Loucy (cell line): ENCODE measurements at regions not wholly inside any gene's neighbourhood (a gene's known extent, or its start where the extent isn't known, plus 50 kb on each side); places are given as distances from the start of the nearest gene placed in this dataset.
"Not testable (repeated sequence)": the region's sequence is repeated elsewhere in the genome, so short reads cannot be mapped to it uniquely, and the experiment has no call there.

Experiments
- H2AFZ ChIP-seq: fragments of 200-600 bp; sonication (generic); 2 replicates; pipeline ENCODE4 v1.6.0; 2016; ENCODE audit warnings: antibody characterized with exemption, mild to moderate bottlenecking, low read length, moderate library complexity
- H3F3A ChIP-seq: fragments of 200-600 bp; 2 replicates; pipeline ENCODE4 v1.6.0; 2016; ENCODE audit warnings: antibody characterized with exemption, low read depth, mild to moderate bottlenecking
- H3K27me3 ChIP-seq: fragments of 200-600 bp; sonication (generic); 2 replicates; pipeline ENCODE4 v1.6.1; 2014; ENCODE audit warnings: low read length, mild to moderate bottlenecking; ENCODE audit not compliant: insufficient read depth, poor library complexity, severe bottlenecking
- H3K36me3 ChIP-seq: fragments of 200-600 bp; sonication (generic); 2 replicates; pipeline ENCODE4 v1.6.1; 2016; ENCODE audit warnings: low read length; ENCODE audit not compliant: insufficient read depth
- H3K4me1 ChIP-seq: fragments of 200-600 bp; sonication (generic); 2 replicates; pipeline ENCODE4 v1.5.1; 2014; ENCODE audit warnings: low read length, mild to moderate bottlenecking; ENCODE audit not compliant: insufficient read depth, poor library complexity, severe bottlenecking
- H3K4me2 ChIP-seq: fragments of 200-600 bp; sonication (generic); 2 replicates; pipeline ENCODE4 v1.6.0; 2014; ENCODE audit warnings: antibody characterized with exemption, low read length, low read depth, mild to moderate bottlenecking; ENCODE audit not compliant: poor library complexity, severe bottlenecking
- H3K4me3 ChIP-seq: fragments of 200-600 bp; sonication (generic); 2 replicates; pipeline ENCODE4 v1.5.1; 2014; ENCODE audit warnings: low read length, mild to moderate bottlenecking, mixed read lengths; ENCODE audit not compliant: poor library complexity, severe bottlenecking
- H3K79me2 ChIP-seq: fragments of 200-600 bp; sonication (generic); 2 replicates; pipeline ENCODE4 v1.6.1; 2014; ENCODE audit warnings: low read length; ENCODE audit not compliant: insufficient read depth
- H3K9ac ChIP-seq: fragments of 200-600 bp; sonication (generic); 2 replicates; pipeline ENCODE4 v1.6.0; 2014; ENCODE audit warnings: mild to moderate bottlenecking, low read depth, low read length, moderate library complexity; ENCODE audit not compliant: poor library complexity, severe bottlenecking
- H3K9me2 ChIP-seq: fragments of 200-600 bp; sonication (generic); replicated peaks from 2 replicates; pipeline ENCODE4 v1.6.1; 2016; ENCODE audit warnings: low read depth, low read length, mixed read lengths
- H3K9me3 ChIP-seq: fragments of 200-600 bp; sonication (generic); 2 replicates; pipeline ENCODE4 v1.6.1; 2014; ENCODE audit warnings: mild to moderate bottlenecking, antibody characterized with exemption, low read length, low read depth; ENCODE audit not compliant: insufficient read depth
- H4K20me1 ChIP-seq: fragments of 200-600 bp; sonication (generic); 2 replicates; pipeline ENCODE4 v1.6.0; 2014; ENCODE audit warnings: antibody characterized with exemption, low read length, mild to moderate bottlenecking; ENCODE audit not compliant: insufficient read depth, poor library complexity, severe bottlenecking
- CTCF ChIP-seq: fragments of 200-600 bp; sonication (generic); conservative IDR thresholded peaks from 2 replicates; pipeline ENCODE4 v1.5.1; 2014; ENCODE audit warnings: mild to moderate bottlenecking, antibody characterized with exemption, low read length
- EZH2phosphoT487 ChIP-seq: fragments of 200-600 bp; IDR thresholded peaks from 2 replicates; pipeline ENCODE4 v1.6.1; 2018; ENCODE audit warnings: antibody characterized with exemption, mild to moderate bottlenecking, moderate library complexity, borderline replicate concordance

DNA sequence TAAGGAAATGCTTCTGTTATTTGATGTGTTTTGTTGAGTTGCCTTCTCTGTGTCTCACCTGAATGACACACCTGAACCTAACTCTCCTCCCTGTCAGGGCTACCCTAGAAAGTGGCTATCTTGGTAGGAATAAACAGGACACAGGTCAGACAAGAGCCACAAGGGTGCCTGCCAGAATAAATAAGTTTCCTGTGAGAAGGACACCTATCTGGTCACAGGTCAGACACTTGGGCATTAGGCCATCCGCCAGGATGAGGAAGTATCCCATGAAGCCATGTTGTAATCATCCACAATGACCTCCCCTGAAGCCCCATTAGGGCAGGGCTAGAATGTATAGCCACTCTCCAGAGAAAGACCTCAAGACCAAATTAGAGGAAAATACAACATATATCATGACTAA, 318.8 kb downstream of the ZNF674 start:
- no peaks in the 10 kb centered on the region for H3K27me3 ChIP-seq
- no peaks in the 10 kb centered on the region for H3K36me3 ChIP-seq
- no peak overlapping the region for H3K4me2 ChIP-seq
- no peak overlapping the region for H2AFZ ChIP-seq
- TF ChIP-seq EZH2phosphoT487 (no peak), CTCF (no peak)
- no peaks in the 10 kb centered on the region for H3F3A ChIP-seq
- no peaks in the 10 kb centered on the region for H3K79me2 ChIP-seq
- H3K9me3 ChIP-seq = no peaks in the 10 kb centered on the region
- no peaks in the 10 kb centered on the region for H3K9me2 ChIP-seq
- no peak overlapping the region for H3K4me3 ChIP-seq
- H3K9ac ChIP-seq = no peak overlapping the region
- no peaks in the 10 kb centered on the region for H3K4me1 ChIP-seq
- H4K20me1 ChIP-seq = no peaks in the 10 kb centered on the region

- not testable (repeated sequence) for H3K27me3 ChIP-seq, H3K4me1 ChIP-seq, H3K36me3 ChIP-seq, H3K9me2 ChIP-seq, H3K9me3 ChIP-seq, H3K4me3 ChIP-seq, H2AFZ ChIP-seq, H4K20me1 ChIP-seq, H3K9ac ChIP-seq, H3K4me2 ChIP-seq, H3K79me2 ChIP-seq, H3F3A ChIP-seq
These were observed 321.7 kb downstream of the ZNF674 start for GRCh38 chrX:46223499-46223898.

GRCh38 chrX:46220822-46221221, 324.4 kb downstream of the ZNF674 start:
- Histone ChIP-seq H3K9me2 (no peaks in the 10 kb centered on the region), H4K20me1 (no peaks in the 10 kb centered on the region), H2AFZ (no peak overlapping the region), H3K9ac (no peak overlapping the region), H3K9me3 (no peaks in the 10 kb centered on the region), H3K4me2 (no peak overlapping the region), H3K79me2 (no peaks in the 10 kb centered on the region), H3F3A (no peaks in the 10 kb centered on the region), H3K36me3 (no peaks in the 10 kb centered on the region), H3K27me3 (no peaks in the 10 kb centered on the region), H3K4me3 (no peak overlapping the region), H3K4me1 (no peaks in the 10 kb centered on the region)
- TF ChIP-seq CTCF = no peak
- TF ChIP-seq EZH2phosphoT487 = no peak

DNA sequence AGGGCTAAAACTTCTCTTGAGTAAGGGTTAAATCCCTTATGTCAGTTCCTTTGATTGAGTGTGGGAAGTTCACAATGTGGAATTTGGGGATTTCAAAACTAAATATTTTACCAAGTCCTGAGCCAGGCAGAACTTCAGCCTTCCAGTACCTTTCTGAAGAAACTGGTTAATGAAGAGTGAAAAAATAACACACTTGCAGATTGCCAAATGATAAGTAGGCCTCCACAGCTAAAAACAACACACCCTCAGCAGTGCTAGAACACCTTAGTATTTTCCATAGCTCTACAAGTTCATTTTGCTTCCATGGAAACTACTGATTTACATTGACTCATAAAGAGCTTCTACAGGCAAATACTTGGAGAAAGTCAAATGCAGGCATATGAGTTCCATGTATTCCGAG, 326.8 kb downstream of the ZNF674 start:
- no peak overlapping the region for H2AFZ ChIP-seq

More for the DNA sequence above, 326.8 kb downstream of the ZNF674 start:
- H3K9me2 ChIP-seq = no peaks in the 10 kb centered on the region
- no peaks in the 10 kb centered on the region for H3F3A ChIP-seq
- no peaks in the 10 kb centered on the region for H3K27me3 ChIP-seq
- no peak overlapping the region for H3K4me3 ChIP-seq
- no peak overlapping the region for H3K9ac ChIP-seq
- no peaks in the 10 kb centered on the region for H3K9me3 ChIP-seq
- no peak overlapping the region for H3K4me2 ChIP-seq
- H3K36me3 ChIP-seq = no peaks in the 10 kb centered on the region
- TF ChIP-seq CTCF (no peak), EZH2phosphoT487 (no peak)
- no peaks in the 10 kb centered on the region for H3K4me1 ChIP-seq
- H4K20me1 ChIP-seq = no peaks in the 10 kb centered on the region
- no peaks in the 10 kb centered on the region for H3K79me2 ChIP-seq
